IMR-90 (cell line): ENCODE measurements at regions not wholly inside any gene's neighbourhood (a gene's known extent, or its start where the extent isn't known, plus 50 kb on each side); places are given as distances from the start of the nearest gene placed in this dataset.

Experiments
- ATAC-seq: fragments of 200-7000 bp; cut with Tn5 transposase; 2 replicates; pipeline ENCODE4 v1.9.1; 2020; ENCODE audit warnings: low read depth, mild to moderate bottlenecking, moderate library complexity
- BruUV-seq: library from RNA; stranded (reverse); fragments of 400-500 nt; replicated peaks from 2 replicates; lab custom pipeline; 2021; lab: Mats Ljungman, UMichigan
- CTCF ChIA-PET: fragments of 300-600 bp; formaldehyde crosslinking; extraction: SDS; loops from one replicate; lab custom pipeline; 2021; ENCODE audit warnings: antibody characterized with exemption; lab: Yijun Ruan, JAX
- POLR2A ChIA-PET: fragments of 300-600 bp; sonication (Branson Sonifier 250); formaldehyde crosslinking; loops from one replicate; lab custom pipeline; 2022; ENCODE audit warnings: antibody characterized with exemption; ENCODE audit not compliant: unreplicated experiment; lab: Charles Lee
- DNase-seq: peaks from one replicate; pipeline ENCODE4 v3.0.0; 2013
- H2AFZ ChIP-seq: replicated peaks from 2 replicates; pipeline ENCODE3; 2013; ENCODE audit warnings: low read length, mild to moderate bottlenecking; ENCODE audit not compliant: poor library complexity
- H2AK5ac ChIP-seq: 2 replicates; pipeline ENCODE4 v1.6.1; 2013; ENCODE audit warnings: low read depth, low read length, inconsistent platforms
- H2AK9ac ChIP-seq: replicated peaks from 2 replicates; pipeline ENCODE3; 2013; ENCODE audit warnings: mild to moderate bottlenecking, low read depth, low read length, moderate library complexity; ENCODE audit not compliant: poor library complexity
- H2BK120ac ChIP-seq: 2 replicates; pipeline ENCODE4 v1.6.1; 2013; ENCODE audit warnings: low read depth, low read length, inconsistent platforms
- H2BK15ac ChIP-seq: 3 replicates; pipeline ENCODE4 v1.6.1; 2013; ENCODE audit warnings: low read depth, low read length, inconsistent platforms
- H2BK20ac ChIP-seq: 2 replicates; pipeline ENCODE4 v1.6.1; 2013; ENCODE audit warnings: low read depth, mild to moderate bottlenecking, inconsistent platforms, low read length, moderate library complexity
- H2BK5ac ChIP-seq: 2 replicates; pipeline ENCODE4 v1.6.1; 2013; ENCODE audit warnings: mild to moderate bottlenecking, low read depth, low read length, inconsistent platforms; ENCODE audit not compliant: poor library complexity, severe bottlenecking
- H3K14ac ChIP-seq: replicated peaks from 2 replicates; pipeline ENCODE4 v1.6.1; 2013; ENCODE audit warnings: low read depth, low read length, inconsistent platforms
- H3K18ac ChIP-seq: 2 replicates; pipeline ENCODE4 v1.6.1; 2013; ENCODE audit warnings: low read depth, low read length, control low read depth
- H3K23ac ChIP-seq: 2 replicates; pipeline ENCODE4 v1.6.1; 2013; ENCODE audit warnings: low read depth, low read length, inconsistent platforms
- H3K27ac ChIP-seq: 2 replicates; pipeline ENCODE4 v1.5.1; 2013; ENCODE audit warnings: mild to moderate bottlenecking, control low read depth, low read length; ENCODE audit not compliant: insufficient read depth
- H3K27me3 ChIP-seq: 2 replicates; pipeline ENCODE4 v1.6.1; 2013; ENCODE audit warnings: low read length; ENCODE audit not compliant: control insufficient read depth, insufficient read depth
- H3K36me3 ChIP-seq: 2 replicates; pipeline ENCODE4 v1.6.1; 2013; ENCODE audit warnings: low read length, mixed read lengths; ENCODE audit not compliant: control insufficient read depth, insufficient read depth
- H3K4ac ChIP-seq: 2 replicates; pipeline ENCODE4 v1.6.1; 2013; ENCODE audit warnings: low read depth, low read length, inconsistent platforms
- H3K4me1 ChIP-seq: 2 replicates; pipeline ENCODE4 v1.6.1; 2013; ENCODE audit warnings: low read length, mixed read lengths; ENCODE audit not compliant: control insufficient read depth, insufficient read depth
- H3K4me2 ChIP-seq: 2 replicates; pipeline ENCODE4 v1.6.1; 2013; ENCODE audit warnings: low read depth, mild to moderate bottlenecking, control low read depth, low read length, moderate library complexity
- H3K4me3 ChIP-seq: 2 replicates; pipeline ENCODE4 v1.5.1; 2013; ENCODE audit warnings: low read depth, mild to moderate bottlenecking, control low read depth, low read length, moderate library complexity; ENCODE audit not compliant: insufficient read depth
- H3K56ac ChIP-seq: 2 replicates; pipeline ENCODE4 v1.6.1; 2013; ENCODE audit warnings: low read length, inconsistent platforms; ENCODE audit not compliant: insufficient read depth; ENCODE audit errors: extremely low read depth
- H3K79me1 ChIP-seq, 2 experiments: 2 replicates each; pipeline ENCODE4 v1.6.1; 2013; ENCODE audit warnings: low read length in 2 of 2, inconsistent platforms in 1 of 2, low read depth in 1 of 2
- H3K9ac ChIP-seq: 2 replicates; pipeline ENCODE4 v1.6.1; 2013; ENCODE audit warnings: low read depth, low read length, control low read depth
- H3K9me1 ChIP-seq: 2 replicates; pipeline ENCODE4 v1.6.1; 2013; ENCODE audit warnings: low read length, inconsistent platforms; ENCODE audit not compliant: insufficient read depth
- H3K9me3 ChIP-seq: 2 replicates; pipeline ENCODE4 v1.6.1; 2013; ENCODE audit warnings: low read length; ENCODE audit not compliant: control insufficient read depth, insufficient read depth
- H4K20me1 ChIP-seq: 2 replicates; pipeline ENCODE4 v1.6.1; 2013; ENCODE audit warnings: low read length, inconsistent platforms; ENCODE audit not compliant: insufficient read depth
- H4K5ac ChIP-seq: 2 replicates; pipeline ENCODE4 v1.6.1; 2013; ENCODE audit warnings: mild to moderate bottlenecking, low read depth, low read length, control low read depth
- H4K8ac ChIP-seq, 2 experiments: 2 replicates each; pipeline ENCODE4 v1.6.1; 2013; ENCODE audit warnings: low read depth in 2 of 2, low read length in 2 of 2, control low read depth in 1 of 2, inconsistent platforms in 1 of 2
- H4K91ac ChIP-seq: 2 replicates; pipeline ENCODE4 v1.6.1; 2013; ENCODE audit warnings: low read depth, low read length, inconsistent platforms; ENCODE audit not compliant: insufficient read depth
- BHLHE40 ChIP-seq: fragments of 150-350 bp; IDR thresholded peaks from 2 replicates; pipeline ENCODE4 v1.6.1; 2016; ENCODE audit warnings: mild to moderate bottlenecking, low read depth, low read length
- CEBPB ChIP-seq: IDR thresholded peaks from 2 replicates; pipeline ENCODE4 v1.6.1; 2012; ENCODE audit warnings: low read depth, low read length, improper control_type of control experiment
- CHD1 ChIP-seq: IDR thresholded peaks from 2 replicates; pipeline ENCODE4 v1.6.1; 2012; ENCODE audit warnings: low read depth, low read length, improper control_type of control experiment
- FOS ChIP-seq: fragments of 150-350 bp; IDR thresholded peaks from 2 replicates; pipeline ENCODE4 v1.6.1; 2016; ENCODE audit warnings: low read depth, low read length
- MAFK ChIP-seq: IDR thresholded peaks from 2 replicates; pipeline ENCODE4 v1.6.1; 2012; ENCODE audit warnings: low read depth, low read length, improper control_type of control experiment
- MAZ ChIP-seq: IDR thresholded peaks from 2 replicates; pipeline ENCODE4 v1.6.1; 2012; ENCODE audit warnings: low read depth, mild to moderate bottlenecking, low read length, improper control_type of control experiment, moderate library complexity, borderline replicate concordance
- MXI1 ChIP-seq: IDR thresholded peaks from 2 replicates; pipeline ENCODE4 v1.6.1; 2012; ENCODE audit warnings: low read depth, mild to moderate bottlenecking, low read length, moderate library complexity, borderline replicate concordance
- NFE2L2 ChIP-seq: fragments of 150-350 bp; IDR thresholded peaks from 2 replicates; pipeline ENCODE4 v1.6.1; 2016; ENCODE audit warnings: low read depth, mild to moderate bottlenecking, low read length
- POLR2A ChIP-seq: IDR thresholded peaks from 2 replicates; pipeline ENCODE4 v1.6.1; 2012; ENCODE audit warnings: mild to moderate bottlenecking, low read depth, low read length
- RAD21 ChIP-seq: IDR thresholded peaks from 2 replicates; pipeline ENCODE4 v1.6.1; 2012; ENCODE audit warnings: low read length, improper control_type of control experiment
- RCOR1 ChIP-seq: IDR thresholded peaks from 2 replicates; pipeline ENCODE4 v1.6.1; 2012; ENCODE audit warnings: mild to moderate bottlenecking, low read length, improper control_type of control experiment; ENCODE audit not compliant: insufficient replicate concordance
- RFX5 ChIP-seq: IDR thresholded peaks from 2 replicates; pipeline ENCODE4 v1.8.0; 2012; ENCODE audit warnings: low read depth, mild to moderate bottlenecking, low read length, moderate library complexity
- SMC3 ChIP-seq: fragments of 150-350 bp; IDR thresholded peaks from 2 replicates; pipeline ENCODE4 v1.6.1; 2016; ENCODE audit warnings: low read depth, mild to moderate bottlenecking, antibody characterized with exemption, low read length, moderate library complexity
- WGBS, 2 experiments: methylation state at CpG; one replicate each; pipeline versions ENCODE4 v1.1.5 to v1.1.7; 2013; ENCODE audit warnings: missing lambda C conversion rate in 2 of 2; ENCODE audit not compliant: insufficient read length in 1 of 2; ENCODE audit errors: extremely low coverage in 2 of 2; 5-methylcytosine and 5-hydroxymethylcytosine counted together
- dilution Hi-C: fragments of 300-500 bp; cut with HindIII; formaldehyde crosslinking; loops from one replicate; pipeline ENCODE4 v1.14.3; 2018; ENCODE audit warnings: low sequenced_read_pairs; ENCODE audit not compliant: unreplicated experiment
- in situ Hi-C: fragments of 300-500 bp; cut with MboI; formaldehyde crosslinking; loops from 3 replicates; pipeline ENCODE4 v1.14.3; 2019; ENCODE audit warnings: low sequenced_read_pairs, inconsistent platforms, mixed read lengths
- intact Hi-C: fragments of 100-400 bp; cut with micrococcal nuclease; formaldehyde crosslinking; loops from 2 replicates; pipeline ENCODE4 v1.10.0; 2022
- TF ChIP-seq, protein P1 (sequence below): fragments of 150-350 bp; IDR thresholded peaks from 2 replicates; pipeline ENCODE4 v1.6.1; 2017; ENCODE audit warnings: mild to moderate bottlenecking, antibody characterized with exemption, low read length, low read depth
- TF ChIP-seq, protein P2 (sequence below): fragments of 150-350 bp; IDR thresholded peaks from 2 replicates; pipeline ENCODE4 v1.6.1; 2016; ENCODE audit warnings: low read depth, mild to moderate bottlenecking, low read length, moderate library complexity, borderline replicate concordance
- TF ChIP-seq, protein P3 (sequence below): conservative IDR thresholded peaks from 2 replicates; pipeline ENCODE4 v1.5.1; 2012; ENCODE audit warnings: mild to moderate bottlenecking, low read depth, low read length, improper control_type of control experiment

DNA sequence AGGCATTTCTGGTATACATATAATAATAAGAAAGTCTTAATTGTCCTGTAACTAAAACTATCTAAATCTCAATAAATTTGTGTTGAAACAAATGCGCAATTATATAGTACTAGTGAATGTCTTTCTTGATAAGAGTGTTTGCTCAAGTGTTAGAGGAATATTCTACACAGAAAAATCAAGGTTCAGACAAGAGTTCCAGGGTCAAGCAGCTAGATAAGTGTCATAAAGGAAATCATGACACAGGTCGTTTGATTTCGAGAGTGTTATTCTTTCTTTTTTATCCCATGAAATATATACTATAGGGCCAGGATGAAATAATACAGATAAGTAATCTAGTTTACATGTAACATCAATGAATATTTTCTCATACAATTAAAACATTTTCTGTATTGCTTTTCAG lies 366.1 kb downstream of the UTRN start:
- ATAC-seq (no peak), DNase-seq (no peak)
- CTCF ChIA-PET: no interaction called here
- no peak overlapping the region for H4K5ac ChIP-seq
- no peaks in the 10 kb centered on the region for H3K27me3 ChIP-seq
- no peak for TF ChIP-seq RAD21
- no peak for TF ChIP-seq CHD1
- no peak for TF ChIP-seq MAFK
- no peak for TF ChIP-seq POLR2A
- TF ChIP-seq BHLHE40: no peak
- TF ChIP-seq CEBPB: no peak
- TF ChIP-seq, protein P1, sequence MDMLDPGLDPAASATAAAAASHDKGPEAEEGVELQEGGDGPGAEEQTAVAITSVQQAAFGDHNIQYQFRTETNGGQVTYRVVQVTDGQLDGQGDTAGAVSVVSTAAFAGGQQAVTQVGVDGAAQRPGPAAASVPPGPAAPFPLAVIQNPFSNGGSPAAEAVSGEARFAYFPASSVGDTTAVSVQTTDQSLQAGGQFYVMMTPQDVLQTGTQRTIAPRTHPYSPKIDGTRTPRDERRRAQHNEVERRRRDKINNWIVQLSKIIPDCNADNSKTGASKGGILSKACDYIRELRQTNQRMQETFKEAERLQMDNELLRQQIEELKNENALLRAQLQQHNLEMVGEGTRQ: no peak
- no peak for TF ChIP-seq NFE2L2
- no peak for TF ChIP-seq RCOR1
- TF ChIP-seq, protein P2, sequence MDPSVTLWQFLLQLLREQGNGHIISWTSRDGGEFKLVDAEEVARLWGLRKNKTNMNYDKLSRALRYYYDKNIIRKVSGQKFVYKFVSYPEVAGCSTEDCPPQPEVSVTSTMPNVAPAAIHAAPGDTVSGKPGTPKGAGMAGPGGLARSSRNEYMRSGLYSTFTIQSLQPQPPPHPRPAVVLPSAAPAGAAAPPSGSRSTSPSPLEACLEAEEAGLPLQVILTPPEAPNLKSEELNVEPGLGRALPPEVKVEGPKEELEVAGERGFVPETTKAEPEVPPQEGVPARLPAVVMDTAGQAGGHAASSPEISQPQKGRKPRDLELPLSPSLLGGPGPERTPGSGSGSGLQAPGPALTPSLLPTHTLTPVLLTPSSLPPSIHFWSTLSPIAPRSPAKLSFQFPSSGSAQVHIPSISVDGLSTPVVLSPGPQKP: no peak
- TF ChIP-seq, protein P3, sequence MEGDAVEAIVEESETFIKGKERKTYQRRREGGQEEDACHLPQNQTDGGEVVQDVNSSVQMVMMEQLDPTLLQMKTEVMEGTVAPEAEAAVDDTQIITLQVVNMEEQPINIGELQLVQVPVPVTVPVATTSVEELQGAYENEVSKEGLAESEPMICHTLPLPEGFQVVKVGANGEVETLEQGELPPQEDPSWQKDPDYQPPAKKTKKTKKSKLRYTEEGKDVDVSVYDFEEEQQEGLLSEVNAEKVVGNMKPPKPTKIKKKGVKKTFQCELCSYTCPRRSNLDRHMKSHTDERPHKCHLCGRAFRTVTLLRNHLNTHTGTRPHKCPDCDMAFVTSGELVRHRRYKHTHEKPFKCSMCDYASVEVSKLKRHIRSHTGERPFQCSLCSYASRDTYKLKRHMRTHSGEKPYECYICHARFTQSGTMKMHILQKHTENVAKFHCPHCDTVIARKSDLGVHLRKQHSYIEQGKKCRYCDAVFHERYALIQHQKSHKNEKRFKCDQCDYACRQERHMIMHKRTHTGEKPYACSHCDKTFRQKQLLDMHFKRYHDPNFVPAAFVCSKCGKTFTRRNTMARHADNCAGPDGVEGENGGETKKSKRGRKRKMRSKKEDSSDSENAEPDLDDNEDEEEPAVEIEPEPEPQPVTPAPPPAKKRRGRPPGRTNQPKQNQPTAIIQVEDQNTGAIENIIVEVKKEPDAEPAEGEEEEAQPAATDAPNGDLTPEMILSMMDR: no peak
- no peak for TF ChIP-seq SMC3
- no peak for TF ChIP-seq MXI1
- TF ChIP-seq FOS: no peak
- no peak for TF ChIP-seq MAZ
- no peak for TF ChIP-seq RFX5
- no peak overlapping the region for H2AFZ ChIP-seq
- dilution Hi-C loops (no loop called here), in situ Hi-C loops (no loop called here), intact Hi-C loops (no loop called here)
- no peak overlapping the region for H2BK120ac ChIP-seq
- H3K4me1 ChIP-seq: no peaks in the 10 kb centered on the region
- no peaks in the 10 kb centered on the region for H4K20me1 ChIP-seq
- no TSS peak for BruUV-seq
- H4K91ac ChIP-seq: no peak overlapping the region
- no peak overlapping the region for H3K9ac ChIP-seq
- H3K27ac ChIP-seq: no peak overlapping the region
- no peak overlapping the region for H2AK9ac ChIP-seq
- H3K4ac ChIP-seq: no peak overlapping the region
- H3K23ac ChIP-seq: no peak overlapping the region
- H3K9me1 ChIP-seq: no peaks in the 10 kb centered on the region
- no peak overlapping the region for H3K4me3 ChIP-seq
- H3K14ac ChIP-seq: no peak overlapping the region
- WGBS, 2 experiments: no CpG with 5 or more reads among the region's 3 CpGs
- H3K4me2 ChIP-seq: no peak overlapping the region
- no peak overlapping the region for H2BK20ac ChIP-seq
- no peak overlapping the region for H2AK5ac ChIP-seq
- H3K56ac ChIP-seq: no peak overlapping the region
- no peaks in the 10 kb centered on the region for H3K9me3 ChIP-seq
- H3K36me3 ChIP-seq: no peaks in the 10 kb centered on the region
- H4K8ac ChIP-seq: no peak overlapping the region
- no peak overlapping the region for H2BK15ac ChIP-seq
- H2BK5ac ChIP-seq: no peak overlapping the region
- peaks cover 0 to 6% of the 10 kb centered on the region in 2 experiments; a peak in 2 of 4 replicates for H3K79me1 ChIP-seq
- POLR2A ChIA-PET: no interaction called here
- no peak overlapping the region for H3K18ac ChIP-seq
